GDM1 (cell line): ENCODE measurements at regions not wholly inside any gene's neighbourhood (a gene's known extent, or its start where the extent isn't known, plus 50 kb on each side); places are given as distances from the start of the nearest gene placed in this dataset.

Experiments used
- DNase-seq: peaks from one replicate; lab custom pipeline; 2025; lab: John Stamatoyannopoulos, UW

DNA sequence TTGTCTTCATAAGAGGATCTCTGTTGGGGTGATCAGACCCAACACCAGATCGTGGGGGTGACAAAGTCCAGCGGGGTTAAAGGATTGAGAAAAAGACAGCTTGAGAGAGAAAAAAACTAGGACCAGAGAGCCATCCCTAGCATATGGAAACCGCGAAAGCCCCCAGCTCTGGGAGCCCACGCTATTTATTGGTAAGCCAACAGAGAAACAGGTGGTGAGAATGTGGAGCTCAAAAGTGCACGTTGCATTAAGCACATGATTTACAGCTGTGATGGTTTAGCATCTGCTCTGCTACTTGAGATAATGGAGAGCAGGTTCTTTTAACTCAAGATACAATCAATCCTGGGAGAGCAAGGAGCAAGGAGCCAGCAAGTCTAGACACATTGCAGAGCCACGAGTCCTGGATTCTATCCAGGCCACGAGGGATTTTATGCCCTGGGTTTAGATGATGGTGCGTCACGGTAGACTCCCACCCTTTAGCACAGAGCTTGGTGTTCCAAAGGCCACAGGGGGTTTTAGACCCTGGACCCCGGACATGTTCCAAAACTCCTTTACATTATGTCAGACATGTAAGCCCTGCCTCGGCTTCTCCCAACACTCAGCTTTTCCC is 755.2 kb upstream of the SORCS1 start:
- DNase-seq, result no peak

DNA sequence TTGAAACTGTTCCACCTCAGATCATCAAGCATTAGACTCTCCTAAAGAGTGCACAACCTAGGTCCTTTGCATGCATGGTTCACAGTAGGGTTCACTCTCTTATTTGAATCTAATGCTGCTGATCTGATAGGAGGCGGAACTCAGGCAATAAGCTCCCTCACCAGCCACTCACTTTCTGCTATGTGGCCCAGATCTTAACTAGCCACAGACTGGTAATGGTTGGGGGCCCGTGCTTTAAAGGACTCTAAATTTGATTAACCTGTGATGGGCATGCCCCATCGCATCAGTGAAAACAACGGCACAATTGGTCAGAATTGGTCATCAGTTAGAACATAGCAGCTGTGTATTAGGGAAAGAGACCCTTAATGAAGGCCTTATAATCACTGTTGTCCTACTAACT is 753.7 kb upstream of the SORCS1 start:
- DNase-seq, result no peak

DNA sequence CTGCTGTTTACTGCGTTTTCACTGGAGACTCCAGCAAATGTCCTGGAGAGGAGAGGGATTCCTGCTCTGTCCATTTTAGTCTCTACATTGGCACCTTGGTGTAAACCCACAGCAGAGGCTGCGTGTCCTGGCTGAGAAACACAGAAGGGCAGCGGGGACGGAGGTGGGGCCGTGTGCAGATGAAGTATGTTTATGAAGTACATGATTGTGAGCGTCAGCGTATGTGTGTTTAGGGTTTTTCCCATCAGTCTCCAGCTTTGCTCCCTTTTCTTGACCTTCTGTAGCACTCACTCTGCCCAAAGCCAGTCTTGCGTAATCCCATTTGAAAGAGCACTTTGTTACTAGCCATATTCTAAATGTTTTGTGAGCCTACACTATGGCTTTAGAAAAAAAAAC is 750.7 kb upstream of the SORCS1 start:
- DNase-seq, result no peak

DNA sequence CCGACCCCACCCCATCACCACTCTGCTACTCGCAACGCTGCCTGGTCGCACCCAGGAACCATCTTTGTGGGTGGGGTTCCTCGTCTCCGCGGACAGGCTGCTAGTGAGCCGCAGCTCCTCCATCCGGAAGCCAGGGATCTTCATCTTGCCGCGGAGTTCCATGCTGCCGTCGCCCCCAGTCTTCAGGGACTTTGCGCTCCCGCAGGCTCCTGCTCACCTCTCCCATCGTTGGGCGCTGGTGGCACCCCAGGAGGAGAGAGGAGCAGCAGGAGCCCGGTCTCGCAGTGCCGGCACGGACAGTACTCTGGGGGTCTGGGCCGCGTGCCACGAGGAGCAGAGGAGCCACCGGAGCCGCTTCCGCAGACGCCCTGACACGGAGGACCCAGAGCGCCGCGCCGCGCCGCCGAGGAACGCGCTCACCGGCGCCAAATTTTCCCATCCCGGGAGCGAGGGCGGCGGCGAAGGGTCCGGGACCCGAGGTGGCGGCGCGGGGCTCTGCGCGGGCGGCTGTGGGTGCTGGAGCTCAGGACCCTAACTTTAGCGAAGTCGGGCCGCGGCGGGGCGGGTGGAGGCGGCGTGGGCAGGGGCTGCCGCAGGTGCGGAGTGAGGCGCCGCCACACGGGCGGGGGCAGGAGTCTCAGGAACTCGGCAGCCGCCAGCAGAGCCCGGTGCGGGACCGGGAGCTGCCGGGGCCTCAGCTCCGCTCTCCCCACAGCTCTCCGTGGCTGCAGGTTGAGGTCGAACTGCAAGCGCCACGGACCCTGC is 750.1 kb upstream of the SORCS1 start:
- DNase-seq, result no peak

DNA sequence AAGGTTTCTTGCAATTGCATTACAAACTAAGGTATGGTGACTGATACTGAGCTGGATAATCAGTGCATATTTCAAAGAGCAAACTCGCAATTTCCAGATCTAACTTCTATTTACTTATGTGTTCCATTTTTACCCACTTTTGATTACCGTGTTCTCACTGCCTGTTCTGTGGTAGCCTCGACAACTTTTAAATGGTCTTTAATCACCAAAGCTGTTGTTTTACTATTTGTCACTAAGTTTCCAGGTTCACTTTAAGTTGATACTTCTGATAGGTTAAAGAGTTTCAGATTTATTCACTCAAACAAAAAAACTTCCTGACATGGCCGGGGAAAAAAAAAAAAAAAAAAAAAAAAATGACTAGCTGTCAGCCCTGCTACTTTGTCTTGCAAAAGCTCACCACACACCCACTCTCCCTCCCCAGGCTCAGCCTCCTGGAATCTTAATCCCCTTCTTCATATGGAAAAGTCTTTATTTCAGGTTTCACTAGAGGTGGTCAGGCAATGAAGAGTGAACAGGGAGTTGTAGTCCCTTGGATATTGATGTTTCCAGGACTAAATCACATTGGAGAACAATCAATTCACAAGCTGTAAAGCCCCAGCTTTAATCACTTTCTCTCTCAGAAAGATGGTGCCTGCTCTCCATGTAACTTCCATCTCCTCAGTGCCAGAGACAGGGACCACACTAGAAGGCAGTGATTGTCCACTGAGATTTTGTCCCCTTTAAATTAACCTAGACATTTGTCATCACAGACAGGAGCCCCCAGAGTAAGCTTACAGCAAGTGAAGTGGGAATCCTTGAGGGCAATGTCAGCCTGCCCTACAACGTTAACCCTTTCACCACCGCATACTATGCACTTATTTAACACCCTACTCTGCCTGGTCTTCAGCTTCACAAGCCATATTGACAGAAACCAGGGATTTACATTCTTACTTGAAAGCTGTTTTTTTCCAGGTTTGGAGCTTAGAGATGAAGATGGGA is 749.1 kb upstream of the SORCS1 start:
- no peak for DNase-seq

DNA sequence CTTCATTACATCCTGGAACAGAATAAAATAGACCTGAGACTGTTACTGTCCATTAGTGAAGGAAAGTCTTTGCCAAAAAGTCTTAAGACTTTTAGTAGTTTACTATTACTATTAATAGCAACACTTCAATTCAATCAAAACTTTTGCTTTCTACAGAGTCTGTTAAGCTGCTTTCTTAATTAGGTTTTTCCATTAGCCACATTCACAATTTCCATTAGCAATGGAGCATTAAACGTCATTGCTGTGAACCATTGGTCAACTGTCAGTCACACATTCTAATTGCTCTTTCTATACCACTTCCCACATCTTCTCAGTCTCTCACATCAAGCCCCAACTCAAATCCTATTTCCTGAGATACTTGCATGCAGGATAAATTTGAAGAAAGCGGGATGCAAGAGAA is 736.6 kb upstream of the SORCS1 start:
- DNase-seq, result no peak

DNA sequence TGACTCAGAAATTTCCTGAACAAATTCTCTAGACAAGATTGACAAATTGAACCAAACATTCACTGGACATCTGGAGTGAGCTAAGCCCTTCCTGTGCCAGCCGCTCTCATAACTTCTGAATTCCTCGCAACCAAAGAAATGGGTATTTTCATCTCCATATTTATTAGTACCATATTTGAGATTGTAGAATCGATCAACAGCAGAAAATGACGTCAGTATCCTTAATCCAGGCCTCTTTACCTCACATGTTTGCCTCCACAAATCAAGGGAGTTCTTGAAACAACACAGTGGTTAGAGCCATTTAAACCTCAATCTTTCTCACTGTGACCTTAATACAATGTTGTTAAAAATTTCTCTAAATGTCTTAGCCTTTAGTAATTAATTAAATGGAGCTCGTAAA is 735.6 kb upstream of the SORCS1 start:
- no peak for DNase-seq

DNA sequence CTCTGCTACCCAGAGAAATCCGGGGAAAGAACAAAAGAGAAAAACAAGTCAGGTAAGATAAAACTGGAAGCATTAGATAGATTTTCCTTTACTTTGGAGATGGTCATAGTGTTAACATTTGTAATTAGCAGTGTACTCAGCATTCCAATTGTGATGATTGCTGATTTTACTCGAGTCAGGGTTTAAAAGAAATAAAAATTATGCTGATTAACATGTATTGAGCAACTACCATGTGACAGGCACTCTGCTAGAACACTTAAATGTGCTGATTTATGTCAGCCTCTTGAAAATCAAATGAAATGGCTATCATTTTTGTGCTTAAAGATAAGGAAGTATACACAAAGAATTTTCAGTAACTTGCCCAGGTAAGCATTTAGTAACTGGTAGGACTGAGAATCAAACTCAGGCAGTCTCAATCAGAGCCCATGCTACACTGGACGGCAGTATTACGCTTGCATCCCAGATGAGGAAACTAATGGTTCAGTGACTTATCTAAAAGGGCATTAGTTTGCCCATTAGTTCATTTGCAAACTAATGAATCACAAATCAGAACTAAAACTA is 735.1 kb upstream of the SORCS1 start:
- no peak for DNase-seq

DNA sequence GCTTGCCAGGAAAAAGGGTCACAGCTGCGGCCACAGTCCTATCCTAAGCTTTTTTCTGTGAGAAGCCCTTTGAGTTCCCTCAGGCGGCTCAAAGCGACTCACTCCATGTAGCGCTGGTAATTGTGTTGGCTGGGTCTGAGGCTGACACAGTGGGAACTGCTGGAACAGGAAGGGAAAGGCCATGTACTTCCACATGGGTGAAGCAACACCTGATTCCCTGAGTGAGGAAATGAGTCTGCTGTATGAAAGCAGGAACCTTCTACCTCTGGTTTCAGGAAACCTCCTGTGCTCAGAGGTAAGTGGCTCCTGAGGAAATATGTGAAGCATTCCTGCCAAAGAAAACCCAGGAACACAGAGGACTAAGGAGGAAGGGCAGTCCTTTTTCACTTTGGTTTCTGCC is 734.6 kb upstream of the SORCS1 start:
- no peak for DNase-seq

DNA sequence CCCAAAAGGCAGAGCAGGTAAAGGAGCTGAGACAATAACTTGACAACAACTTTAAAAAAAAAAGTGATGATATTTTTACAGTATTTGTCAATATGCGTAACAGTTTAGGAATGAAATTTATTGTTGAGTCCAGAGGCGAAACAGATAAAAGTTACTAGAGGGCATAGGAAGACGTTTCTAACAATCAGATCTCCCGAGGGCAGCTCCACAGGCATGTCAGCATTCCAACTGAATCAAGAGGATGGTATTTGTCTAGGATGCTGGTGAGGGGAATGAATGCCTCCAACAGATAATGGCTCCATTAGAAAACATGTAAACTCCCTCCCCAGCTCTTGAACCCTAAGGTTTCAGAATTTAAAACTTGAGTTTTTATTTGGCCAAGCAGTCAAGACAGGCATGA is 733.9 kb upstream of the SORCS1 start:
- DNase-seq, result no peak

DNA sequence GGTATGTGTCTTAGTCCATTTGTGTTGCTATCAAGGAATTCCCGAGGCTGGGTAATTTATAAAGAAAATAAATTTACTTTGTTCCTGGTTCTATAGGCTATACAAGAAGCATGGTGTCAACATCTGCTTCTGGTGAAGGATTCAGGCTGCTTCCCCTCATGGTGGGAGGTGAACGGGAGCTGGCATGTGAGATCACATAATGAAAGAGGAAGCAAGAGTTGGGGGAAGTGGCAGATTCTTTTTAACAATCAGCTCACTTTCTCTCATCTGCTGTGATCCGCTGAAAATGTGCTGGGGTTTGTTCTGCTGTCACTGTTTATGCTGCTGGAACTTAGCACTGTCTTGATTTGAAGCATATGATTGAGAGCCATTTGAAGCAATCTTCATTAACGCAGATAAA is 730.0 kb upstream of the SORCS1 start:
- DNase-seq, result no peak

DNA sequence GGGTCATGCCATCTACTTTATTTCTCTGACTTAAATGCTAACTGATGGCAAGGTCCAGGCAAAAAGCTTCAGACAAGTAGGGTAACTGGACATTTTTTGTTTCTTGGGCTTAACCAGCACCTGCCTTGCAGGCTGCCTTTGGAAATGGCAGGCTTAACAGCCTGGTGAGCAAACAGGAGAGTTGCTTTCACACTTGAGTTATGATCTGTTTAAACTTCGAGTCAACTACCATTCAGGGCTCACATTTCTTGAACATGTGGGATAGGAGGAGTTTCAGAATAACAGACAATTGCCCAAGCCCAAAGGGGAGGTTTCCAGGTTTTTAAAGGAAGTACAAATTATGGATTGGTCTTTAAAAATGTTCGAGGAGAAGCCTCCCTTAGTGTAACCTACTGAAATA is 724.6 kb upstream of the SORCS1 start:
- no peak for DNase-seq

DNA sequence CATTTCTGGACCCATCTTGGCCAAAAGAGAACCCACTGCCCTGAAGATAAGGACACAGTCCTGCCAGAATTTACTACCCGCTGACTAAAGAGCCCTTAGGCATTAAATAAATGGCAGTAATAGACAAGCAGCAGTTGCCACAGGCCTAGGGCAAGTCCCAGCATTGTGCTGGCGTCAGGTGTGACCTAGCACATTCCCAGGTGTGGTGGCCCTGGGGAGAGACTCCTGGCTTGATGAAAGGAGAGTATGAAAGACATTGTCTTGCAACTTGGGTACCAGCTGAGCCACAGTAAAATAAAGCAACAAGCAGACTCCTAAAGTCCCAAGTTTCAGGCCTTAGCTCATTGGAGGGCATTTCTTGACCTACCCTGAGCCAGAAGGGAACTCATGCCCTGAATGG is 715.7 kb upstream of the SORCS1 start:
- no peak for DNase-seq

DNA sequence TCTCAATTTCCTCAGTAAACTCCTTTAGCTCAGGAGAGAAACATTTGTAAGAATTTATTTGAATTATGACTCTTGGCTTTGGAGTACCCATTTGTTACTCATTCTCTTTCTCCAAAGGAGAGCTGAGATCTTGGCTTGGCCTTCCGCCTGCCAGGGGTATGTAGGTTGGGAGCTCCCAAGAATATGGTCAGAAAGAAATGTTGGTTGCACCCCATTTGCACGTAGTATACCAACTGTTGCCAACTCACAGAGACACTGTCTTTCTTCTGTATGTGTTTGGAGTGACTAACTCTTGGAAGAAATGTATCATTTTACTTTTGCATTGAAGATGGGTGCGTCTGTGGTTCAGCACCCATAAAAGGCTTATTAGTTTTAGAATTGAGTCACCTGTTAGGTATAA is 708.5 kb upstream of the SORCS1 start:
- no peak for DNase-seq

DNA sequence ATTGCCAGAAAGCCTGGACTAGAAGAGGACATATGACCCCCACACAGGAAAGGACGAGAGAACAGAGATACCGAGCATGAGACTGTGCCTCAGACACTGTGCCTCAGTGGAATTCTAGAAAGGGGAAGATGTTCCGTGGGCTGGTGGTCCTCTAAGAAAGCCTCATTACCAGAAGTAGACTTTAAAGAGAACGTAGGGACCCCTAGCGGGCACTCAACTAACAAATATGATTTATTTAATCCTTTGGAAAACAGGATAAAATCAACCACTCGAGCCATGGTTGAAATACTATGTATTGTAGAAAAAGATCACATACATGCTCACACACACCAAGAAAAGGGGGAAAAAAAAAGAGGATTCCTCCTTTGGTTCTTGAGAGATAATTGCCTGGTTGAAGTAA is 701.2 kb upstream of the SORCS1 start:
- DNase-seq, result no peak

DNA sequence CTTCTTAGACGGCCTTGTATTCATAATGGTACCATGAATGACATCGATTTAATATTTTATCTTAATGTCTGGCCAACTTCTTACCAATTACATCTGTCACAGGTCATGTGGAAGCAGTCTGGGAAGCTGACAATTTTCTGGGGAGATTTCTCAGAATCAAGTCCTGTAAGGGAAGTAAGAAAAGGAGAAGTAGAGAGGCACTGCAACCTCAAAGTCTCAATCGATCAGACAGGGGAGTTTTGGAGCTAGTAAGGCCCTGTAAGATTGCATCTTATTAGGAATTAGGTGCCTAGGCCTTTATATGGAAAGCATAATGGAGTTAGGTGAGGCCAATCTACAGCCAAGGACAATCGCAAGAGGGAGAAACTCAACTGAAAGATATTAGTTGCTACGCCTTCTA is 694.6 kb upstream of the SORCS1 start:
- DNase-seq, result no peak

DNA sequence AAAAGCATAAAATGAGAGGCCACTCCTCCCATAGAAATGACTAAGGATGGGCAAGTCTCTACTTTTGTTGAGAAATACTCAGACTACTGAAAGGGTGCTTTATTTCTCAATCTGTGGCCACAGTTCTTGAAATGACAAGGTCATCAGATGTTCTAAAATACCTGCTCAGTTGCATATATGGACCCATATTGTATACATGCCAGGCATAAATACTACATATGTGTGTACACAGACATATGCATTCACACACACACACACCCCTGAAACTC is 691.5 kb upstream of the SORCS1 start:
- DNase-seq, result no peak

DNA sequence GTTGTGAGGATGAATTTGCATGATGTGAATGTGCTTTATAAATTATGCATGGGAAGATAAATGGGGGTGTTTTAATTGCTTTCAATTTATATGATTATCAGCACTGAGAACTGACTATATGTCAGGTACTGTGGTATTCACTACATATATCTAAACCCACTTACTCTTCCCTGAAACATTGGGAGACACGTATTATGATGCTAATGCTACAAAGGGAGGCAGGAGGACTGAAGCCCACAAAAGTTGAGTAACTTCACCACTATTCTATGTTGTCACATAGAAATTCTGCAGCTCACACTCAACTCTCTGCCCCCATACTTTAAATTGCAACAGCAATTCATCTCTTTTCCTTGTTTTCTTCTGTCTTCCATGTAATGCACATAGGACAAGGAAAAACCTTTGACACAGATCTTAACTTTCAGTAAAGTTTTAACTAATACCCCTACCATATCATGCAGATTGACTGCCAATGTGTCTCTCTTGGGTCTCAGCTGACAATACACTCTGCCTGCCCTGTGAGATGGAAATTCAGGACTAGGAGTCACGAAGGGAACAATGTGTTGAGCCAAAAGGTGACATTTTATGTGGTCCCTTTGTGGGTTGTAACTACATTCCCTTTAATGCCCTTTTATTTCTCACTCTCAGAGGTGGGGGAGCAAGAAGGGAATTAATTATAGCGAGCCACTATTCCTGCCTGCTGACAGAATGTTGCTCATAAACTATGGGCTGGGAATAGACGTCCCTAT is 691.0 kb upstream of the SORCS1 start:
- no peak for DNase-seq

DNA sequence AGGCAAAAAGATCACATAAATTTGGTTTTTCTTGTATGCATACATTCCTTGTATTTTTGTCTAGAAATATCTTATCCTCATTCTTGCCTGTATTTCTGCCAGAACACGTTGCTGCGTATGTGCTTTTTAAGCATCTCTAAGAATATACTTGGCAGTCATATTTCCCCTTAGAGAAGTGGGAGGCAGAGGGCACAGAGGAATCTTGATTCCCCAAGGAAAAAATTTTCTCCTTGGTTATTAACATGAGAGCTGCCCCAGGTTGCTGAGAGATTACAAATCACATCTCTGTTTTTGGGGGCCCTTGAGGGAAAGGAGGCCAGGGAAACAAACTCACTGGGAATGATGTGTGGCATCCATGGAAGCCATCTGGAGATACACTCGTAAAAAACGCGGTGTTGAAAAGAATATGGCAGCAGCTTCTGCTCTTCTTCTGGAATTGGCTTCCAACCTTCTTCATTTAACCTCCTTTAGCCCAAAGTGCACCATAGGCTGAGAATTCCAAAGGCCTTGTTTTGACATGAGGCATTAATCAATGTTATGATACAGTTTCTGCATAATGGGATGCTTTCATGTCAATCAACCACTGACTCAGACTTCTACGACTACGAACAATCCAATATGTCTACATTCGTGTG is 684.3 kb upstream of the SORCS1 start:
- DNase-seq, result no peak

DNA sequence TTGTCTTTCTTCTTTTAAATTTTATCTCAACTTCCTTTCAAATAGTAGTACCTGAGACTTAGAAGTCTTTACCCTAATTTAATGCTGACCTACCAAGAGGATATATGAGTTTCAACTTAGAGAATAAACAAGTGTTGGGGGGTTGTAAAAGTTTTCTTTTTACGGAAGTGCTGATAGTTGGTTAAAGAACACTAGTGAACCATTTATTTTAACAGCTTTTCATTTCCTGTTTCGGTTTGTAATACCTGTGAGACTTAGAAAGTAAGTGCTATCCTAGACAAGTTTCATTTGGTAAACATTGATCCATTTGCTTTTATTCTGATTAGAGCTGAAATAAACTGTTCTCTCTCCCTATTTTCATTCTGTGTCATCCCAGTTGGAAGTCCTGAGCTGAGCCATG is 683.1 kb upstream of the SORCS1 start:
- no peak for DNase-seq

DNA sequence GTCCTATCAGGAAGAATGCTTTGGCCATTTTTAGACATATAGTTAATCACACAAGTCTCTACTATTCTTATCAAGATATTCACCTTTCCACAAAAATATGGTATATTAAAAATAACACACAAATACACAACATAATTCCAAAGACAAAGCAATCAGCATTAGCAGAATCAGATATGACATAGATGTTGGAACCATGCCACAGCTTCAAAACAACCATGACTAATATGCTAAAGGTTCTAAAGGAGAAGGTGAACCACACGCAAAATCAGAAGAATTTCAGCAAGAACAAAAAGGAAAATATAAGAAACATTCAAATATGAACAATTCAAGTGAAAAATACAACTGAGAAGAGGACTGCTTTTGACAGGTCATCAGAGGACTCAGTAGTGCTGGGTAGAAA is 670.2 kb upstream of the SORCS1 start:
- DNase-seq, result no peak

DNA sequence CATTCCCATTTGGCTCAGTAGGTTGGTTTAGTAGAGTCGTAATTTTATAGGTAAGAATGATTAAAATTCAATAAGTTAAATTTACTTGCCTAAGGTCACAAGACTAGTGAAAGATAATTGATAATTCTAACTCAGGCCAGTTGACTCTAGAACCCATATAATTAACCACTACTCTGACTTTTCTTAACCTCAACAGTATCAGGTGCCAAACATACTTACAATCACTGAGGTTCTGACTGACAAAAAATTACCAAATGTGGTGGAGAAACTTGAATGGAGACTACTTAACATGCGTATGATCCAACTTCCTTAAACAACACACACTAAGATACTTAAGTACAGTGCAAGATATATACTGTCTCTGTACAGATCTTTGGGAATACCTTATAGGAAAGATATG is 667.3 kb upstream of the SORCS1 start:
- no peak for DNase-seq
